T-helper 17 cell (primary cell): ENCODE measurements at regions not wholly inside any gene's neighbourhood (a gene's known extent, or its start where the extent isn't known, plus 50 kb on each side); places are given as distances from the start of the nearest gene placed in this dataset.

Experiments
- ATAC-seq: fragments of 150-1000 bp; cut with Tn5 transposase; 2 replicates; pipeline ENCODE4 v1.10.0; 2021; ENCODE audit warnings: mild to moderate bottlenecking, moderate library complexity
- DNase-seq, 3 donors: peaks; one replicate each; pipeline versions ENCODE4 v3.0.0 to v3.0.0-alpha.2; 2020 to 2021
- H3K9me3 ChIP-seq: one replicate; pipeline ENCODE4 v1.7.0; 2013; ENCODE audit warnings: low read length, mild to moderate bottlenecking; ENCODE audit not compliant: control insufficient read depth, poor library complexity, severe bottlenecking
- H3K27ac Mint-ChIP-seq: one replicate; pipeline ENCODE4 v1.8.0; 2022; ENCODE audit warnings: mild to moderate bottlenecking, moderate library complexity, mixed read lengths
- H3K27me3 Mint-ChIP-seq: one replicate; pipeline ENCODE4 v1.8.0; 2022; ENCODE audit warnings: mixed read lengths
- H3K36me3 Mint-ChIP-seq: one replicate; pipeline ENCODE4 v1.8.0; 2022; ENCODE audit warnings: low read depth, mixed read lengths
- H3K4me1 Mint-ChIP-seq: one replicate; pipeline ENCODE4 v1.8.0; 2022; ENCODE audit warnings: mild to moderate bottlenecking, mixed read lengths
- H3K4me3 Mint-ChIP-seq: one replicate; pipeline ENCODE4 v1.8.0; 2022; ENCODE audit warnings: mild to moderate bottlenecking, moderate library complexity, mixed read lengths

- H3K27me3 Mint-ChIP-seq: no peaks in the 10 kb centered on the region
- H3K36me3 Mint-ChIP-seq: no peaks in the 10 kb centered on the region
- H3K4me3 Mint-ChIP-seq: no peak overlapping the region
- no peak overlapping the region for H3K27ac Mint-ChIP-seq
- no peak for ATAC-seq
- no peak for DNase-seq
- no peaks in the 10 kb centered on the region for H3K4me1 Mint-ChIP-seq
- no peaks in the 10 kb centered on the region for H3K9me3 ChIP-seq
These were observed 148.2 kb upstream of the ADAMTS16 start for GRCh38 chr5:4991925-4992324.

- DNase-seq: no peak
- no peak overlapping the region for H3K27ac Mint-ChIP-seq
- H3K4me3 Mint-ChIP-seq: no peak overlapping the region
- H3K4me1 Mint-ChIP-seq: no peaks in the 10 kb centered on the region
- no peaks in the 10 kb centered on the region for H3K27me3 Mint-ChIP-seq
- no peaks in the 10 kb centered on the region for H3K36me3 Mint-ChIP-seq
- H3K9me3 ChIP-seq: no peaks in the 10 kb centered on the region
- no peak for ATAC-seq
These were observed 145.1 kb upstream of the ADAMTS16 start for GRCh38 chr5:4995014-4995413.

DNA sequence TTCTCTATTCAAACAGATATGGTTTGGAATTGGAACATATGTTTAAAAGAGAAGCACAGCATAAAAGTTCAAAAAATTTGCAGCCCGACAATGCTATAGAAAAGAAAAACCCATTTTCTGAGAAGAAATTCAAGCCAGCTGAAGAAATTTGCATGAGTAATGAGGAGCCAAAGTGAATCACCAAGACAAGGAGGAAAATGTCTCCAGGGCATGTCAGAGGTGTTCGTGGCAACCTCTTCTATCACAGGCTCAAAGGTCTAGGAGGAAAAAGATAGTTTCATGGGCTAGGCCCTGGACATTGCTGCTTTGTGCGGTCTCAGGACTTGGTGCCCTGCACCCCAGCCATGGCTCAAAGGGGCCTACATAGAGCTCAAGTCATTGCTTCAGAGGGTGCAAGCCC, 134.8 kb upstream of the ADAMTS16 start:
- Mint-ChIP-seq H3K36me3 (no peaks in the 10 kb centered on the region), H3K27me3 (no peaks in the 10 kb centered on the region), H3K27ac (no peak overlapping the region), H3K4me3 (no peak overlapping the region), H3K4me1 (no peaks in the 10 kb centered on the region)
- no peak for ATAC-seq
- H3K9me3 ChIP-seq: no peaks in the 10 kb centered on the region
- DNase-seq: no peak

- no peak overlapping the region for H3K27ac Mint-ChIP-seq
- no peak for ATAC-seq
- H3K36me3 Mint-ChIP-seq: no peaks in the 10 kb centered on the region
- no peaks in the 10 kb centered on the region for H3K4me1 Mint-ChIP-seq
- H3K27me3 Mint-ChIP-seq: no peaks in the 10 kb centered on the region
- H3K4me3 Mint-ChIP-seq: no peak overlapping the region
- H3K9me3 ChIP-seq: no peaks in the 10 kb centered on the region
- DNase-seq: no peak
These were observed 133.6 kb upstream of the ADAMTS16 start for GRCh38 chr5:5006548-5006947.

DNA sequence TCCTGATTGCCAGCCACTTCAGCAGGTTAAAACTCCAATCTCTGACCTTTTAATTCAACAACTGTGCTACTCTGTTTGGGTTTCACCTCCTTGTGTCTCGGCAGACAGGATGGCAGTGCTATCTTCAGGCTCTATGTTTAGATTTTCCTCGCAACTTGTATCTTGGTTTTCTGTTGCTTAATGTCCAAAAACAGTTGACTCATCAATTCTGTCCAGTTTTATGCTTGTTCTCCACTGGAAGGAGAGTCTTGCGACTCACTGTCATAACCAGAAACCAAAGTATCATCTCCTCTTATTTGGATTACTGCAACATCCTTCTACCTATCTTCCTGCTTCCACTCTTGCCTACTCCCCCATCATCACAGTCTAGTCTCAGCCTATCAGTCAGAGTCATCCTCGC, 130.9 kb upstream of the ADAMTS16 start:
- no peak for ATAC-seq
- no peaks in the 10 kb centered on the region for H3K9me3 ChIP-seq
- DNase-seq: no peak
- no peak overlapping the region for H3K4me3 Mint-ChIP-seq
- no peak overlapping the region for H3K27ac Mint-ChIP-seq
- no peaks in the 10 kb centered on the region for H3K4me1 Mint-ChIP-seq
- peaks cover under 1% of the 10 kb centered on the region for H3K27me3 Mint-ChIP-seq
- no peaks in the 10 kb centered on the region for H3K36me3 Mint-ChIP-seq

DNA sequence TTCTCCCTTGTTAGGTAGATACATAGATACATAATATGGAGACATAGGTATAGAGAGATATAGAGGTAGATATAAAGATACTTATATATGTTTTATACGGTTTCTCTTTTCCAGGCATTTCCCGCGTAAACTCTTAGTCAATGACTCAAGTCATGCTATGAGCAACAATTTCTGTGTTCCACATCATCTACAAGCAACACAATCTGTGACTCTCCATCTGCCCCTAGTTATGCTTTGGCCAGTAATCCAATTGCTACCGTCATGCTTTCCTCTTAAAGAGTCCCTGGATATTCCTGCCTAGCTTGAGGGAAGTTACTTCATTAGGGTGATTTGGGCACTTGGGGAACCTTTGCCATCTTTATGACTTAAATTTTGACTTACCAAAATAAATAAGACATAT, 129.0 kb upstream of the ADAMTS16 start:
- no peaks in the 10 kb centered on the region for H3K36me3 Mint-ChIP-seq
- H3K4me1 Mint-ChIP-seq: no peaks in the 10 kb centered on the region
- H3K27ac Mint-ChIP-seq: no peak overlapping the region
- peaks cover 5% of the 10 kb centered on the region for H3K27me3 Mint-ChIP-seq
- no peak for ATAC-seq
- no peaks in the 10 kb centered on the region for H3K9me3 ChIP-seq
- H3K4me3 Mint-ChIP-seq: no peak overlapping the region
- DNase-seq: no peak

DNA sequence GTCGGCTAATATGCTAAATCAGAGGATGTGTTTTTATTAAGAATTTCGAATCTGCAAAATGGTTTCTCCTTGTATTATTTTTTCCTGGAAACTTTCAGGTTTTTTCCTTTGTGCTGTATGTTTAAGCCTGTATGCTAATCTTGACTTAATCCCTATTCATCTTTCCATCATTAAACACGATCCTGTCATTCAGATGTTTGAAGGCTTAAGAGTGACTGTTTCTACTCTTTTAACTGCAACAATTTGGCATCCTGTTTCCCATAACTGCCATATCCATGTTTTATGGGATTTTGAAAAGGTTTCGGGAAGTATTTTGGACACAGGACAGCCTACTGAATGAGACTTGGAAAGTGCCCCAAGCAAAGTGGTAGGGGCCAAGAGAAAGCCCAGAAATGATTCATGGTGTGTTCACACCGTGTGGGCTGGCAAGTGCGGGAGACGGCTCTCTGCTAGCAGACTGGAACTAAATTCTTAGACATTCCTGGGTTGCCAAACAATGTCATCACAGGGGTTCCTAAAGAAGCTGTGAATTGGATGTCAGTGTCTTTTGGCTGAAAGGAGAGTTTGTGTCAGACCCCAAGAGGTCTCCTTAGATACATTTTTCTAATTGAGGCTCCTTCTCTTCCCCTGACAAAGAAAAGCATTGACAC, 125.4 kb upstream of the ADAMTS16 start:
- no peaks in the 10 kb centered on the region for H3K4me1 Mint-ChIP-seq
- peaks cover 7% of the 10 kb centered on the region for H3K27me3 Mint-ChIP-seq
- DNase-seq: no peak

DNA sequence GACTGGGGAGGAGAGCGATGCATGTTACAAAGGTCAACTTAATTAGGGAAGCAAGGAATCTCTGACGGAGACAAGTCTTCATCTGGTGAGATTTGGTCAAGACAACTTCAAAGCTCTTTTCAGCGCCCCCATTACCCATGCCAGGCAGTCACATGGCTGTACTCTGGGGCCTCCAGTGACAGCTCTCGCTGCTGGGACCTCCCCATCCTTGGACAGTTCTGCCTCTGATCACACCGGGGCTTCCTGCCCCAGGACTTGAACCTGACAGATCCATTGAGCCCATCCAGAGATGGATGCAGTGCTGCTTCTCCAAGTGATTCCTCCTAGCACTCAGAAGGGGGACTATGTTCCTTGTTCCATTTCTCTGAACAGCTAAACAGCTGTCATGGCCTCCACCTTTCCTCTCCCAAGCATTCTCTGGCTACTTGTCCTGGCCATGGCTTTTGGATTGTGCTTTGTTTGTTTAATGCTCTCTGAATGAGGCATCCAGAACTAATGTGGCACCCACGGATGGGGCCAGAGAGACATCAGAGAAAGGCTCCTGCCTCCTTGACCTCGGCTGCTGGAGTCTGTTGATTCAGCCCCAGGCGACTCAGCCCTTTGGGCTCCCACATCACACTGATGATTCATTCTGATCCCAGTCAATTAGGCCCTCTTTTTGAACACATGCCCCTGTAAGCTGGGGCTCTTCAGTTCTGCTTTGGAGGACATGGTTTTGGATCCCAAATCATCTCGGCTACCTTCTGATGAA, 122.1 kb upstream of the ADAMTS16 start:
- no peaks in the 10 kb centered on the region for H3K4me1 Mint-ChIP-seq
- DNase-seq (no peak), ATAC-seq (no peak)
- no peaks in the 10 kb centered on the region for H3K9me3 ChIP-seq
- H3K27me3 Mint-ChIP-seq: peaks cover 10% of the 10 kb centered on the region
- no peaks in the 10 kb centered on the region for H3K36me3 Mint-ChIP-seq
- no peak overlapping the region for H3K4me3 Mint-ChIP-seq
- no peak overlapping the region for H3K27ac Mint-ChIP-seq

More for the DNA sequence above, 125.4 kb upstream of the ADAMTS16 start:
- H3K4me3 Mint-ChIP-seq: no peak overlapping the region
- no peaks in the 10 kb centered on the region for H3K9me3 ChIP-seq
- no peak overlapping the region for H3K27ac Mint-ChIP-seq
- ATAC-seq: no peak
- H3K36me3 Mint-ChIP-seq: no peaks in the 10 kb centered on the region

DNA sequence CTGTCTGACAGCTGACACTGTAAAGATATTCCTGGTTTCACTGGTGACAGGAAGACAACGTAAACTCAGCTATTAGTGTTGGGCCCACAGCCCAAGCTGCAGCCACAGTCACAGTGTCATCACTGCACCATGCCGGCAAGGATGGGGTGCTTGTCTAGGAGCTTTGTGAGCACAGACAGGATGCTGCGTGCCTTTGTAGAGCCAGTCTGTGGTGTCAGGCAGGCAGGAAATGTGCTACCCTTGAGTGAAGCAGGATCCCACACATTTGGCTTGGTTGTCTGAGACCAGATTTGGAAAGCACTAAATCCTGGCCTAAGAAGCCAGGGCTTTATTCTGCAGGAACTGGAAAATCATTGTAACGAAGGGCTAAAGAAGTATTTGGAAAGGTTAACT, 121.6 kb upstream of the ADAMTS16 start:
- ATAC-seq (no peak), DNase-seq (no peak)
- Mint-ChIP-seq H3K36me3 (no peaks in the 10 kb centered on the region), H3K4me1 (no peaks in the 10 kb centered on the region), H3K27ac (no peak overlapping the region), H3K27me3 (peaks cover 10% of the 10 kb centered on the region), H3K4me3 (no peak overlapping the region)
- no peaks in the 10 kb centered on the region for H3K9me3 ChIP-seq

GRCh38 chr5:5021436-5021835, 118.7 kb upstream of the ADAMTS16 start:
- DNase-seq (no peak), ATAC-seq (no peak)
- Mint-ChIP-seq H3K4me1 (no peaks in the 10 kb centered on the region), H3K27me3 (peaks cover 5% of the 10 kb centered on the region), H3K27ac (no peak overlapping the region), H3K4me3 (no peak overlapping the region), H3K36me3 (no peaks in the 10 kb centered on the region)
- H3K9me3 ChIP-seq: no peaks in the 10 kb centered on the region

DNA sequence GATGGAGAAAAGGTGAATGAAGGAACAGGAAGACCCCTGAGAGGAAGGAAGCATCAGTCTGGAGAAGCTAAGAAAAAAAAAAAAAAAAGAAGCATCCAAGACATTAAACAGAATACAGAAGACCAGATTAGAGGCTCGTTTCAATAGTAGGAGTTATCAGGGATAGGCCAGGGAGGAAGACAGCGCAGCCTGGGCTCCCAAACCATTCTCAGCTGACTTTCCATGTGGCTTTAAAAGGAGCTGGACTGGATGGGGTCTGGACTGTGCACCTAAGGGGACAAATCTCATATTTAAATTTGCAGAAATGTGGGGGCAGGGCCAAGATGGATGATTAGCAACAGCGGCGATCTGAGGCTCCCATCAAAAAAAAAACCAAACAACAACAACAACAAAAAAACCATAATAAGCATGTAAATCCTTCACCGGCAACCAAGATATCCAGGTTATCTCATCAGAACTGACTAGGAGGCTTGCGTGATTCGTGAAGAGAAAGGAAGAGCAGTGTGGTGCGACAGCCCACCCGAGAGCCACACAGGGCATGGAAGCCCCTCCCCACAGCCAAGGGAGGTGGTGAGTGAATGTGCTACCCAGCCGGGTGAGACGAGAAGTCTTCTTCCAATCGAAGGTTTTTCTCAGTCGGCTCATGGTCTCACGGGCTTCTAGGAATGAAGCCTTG, 114.9 kb upstream of the ADAMTS16 start:
- no peaks in the 10 kb centered on the region for H3K4me1 Mint-ChIP-seq
- H3K9me3 ChIP-seq: no peaks in the 10 kb centered on the region
- no peaks in the 10 kb centered on the region for H3K36me3 Mint-ChIP-seq
- no peaks in the 10 kb centered on the region for H3K27me3 Mint-ChIP-seq
- DNase-seq (no peak), ATAC-seq (no peak)
- peak overlapping the region; percentile 5 for H3K4me3 Mint-ChIP-seq
- no peak overlapping the region for H3K27ac Mint-ChIP-seq

DNA sequence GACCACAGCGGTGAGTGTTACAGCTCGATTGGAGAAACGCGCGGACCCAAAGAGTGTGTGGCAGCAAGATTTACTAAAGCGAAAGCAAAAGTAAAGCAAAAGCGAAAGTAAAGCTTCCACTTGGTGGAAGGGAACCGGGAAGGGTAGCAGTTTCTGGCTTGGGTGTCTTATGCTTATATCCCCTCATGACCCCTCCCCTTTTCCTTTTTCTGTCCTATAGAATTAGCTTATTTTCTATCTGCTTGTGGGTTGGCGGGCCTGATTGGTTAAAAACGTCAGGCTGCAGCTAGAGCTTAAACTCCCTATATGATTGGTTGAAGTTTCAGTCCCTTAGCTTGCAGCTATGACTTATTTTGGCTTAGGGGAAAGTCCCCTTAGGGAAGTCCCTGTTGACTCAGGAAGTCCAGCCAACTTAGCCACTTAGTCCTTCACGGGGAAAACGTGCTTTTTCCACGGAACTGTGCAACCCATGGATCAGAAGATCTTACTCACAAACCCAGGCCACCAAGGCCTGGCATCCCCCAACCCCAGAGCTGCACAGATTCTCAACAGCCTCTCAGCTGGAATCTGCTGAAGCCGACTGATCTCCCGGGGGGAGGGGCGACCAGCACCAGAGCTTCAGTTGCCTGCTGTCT, 114.2 kb upstream of the ADAMTS16 start:
- no peaks in the 10 kb centered on the region for H3K9me3 ChIP-seq
- no peaks in the 10 kb centered on the region for H3K27me3 Mint-ChIP-seq
- H3K36me3 Mint-ChIP-seq: no peaks in the 10 kb centered on the region
- no peak overlapping the region for H3K4me3 Mint-ChIP-seq
- H3K4me1 Mint-ChIP-seq: no peaks in the 10 kb centered on the region
- H3K27ac Mint-ChIP-seq: no peak overlapping the region
- no peak for DNase-seq
- no peak for ATAC-seq

DNA sequence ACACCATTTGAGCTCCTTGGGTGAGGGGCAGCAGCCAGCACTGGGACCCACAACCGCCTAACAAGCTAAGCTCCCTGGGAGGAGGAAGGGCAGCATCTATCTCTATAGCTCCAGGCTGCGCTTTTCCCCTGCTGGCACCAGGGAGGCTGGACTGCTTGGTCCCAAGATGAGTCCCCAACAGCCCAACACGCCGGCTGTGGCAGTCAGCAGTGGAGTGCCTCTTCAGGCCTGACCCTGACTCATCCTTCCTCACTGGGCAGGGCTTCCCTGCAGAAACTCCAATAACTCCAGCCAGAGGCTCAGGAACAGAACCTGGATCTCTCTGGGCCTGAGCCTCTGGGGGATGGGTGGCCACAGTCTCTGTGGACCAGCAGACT, 113.7 kb upstream of the ADAMTS16 start:
- H3K9me3 ChIP-seq: no peaks in the 10 kb centered on the region
- no peaks in the 10 kb centered on the region for H3K4me1 Mint-ChIP-seq
- no peak overlapping the region for H3K4me3 Mint-ChIP-seq
- no peak for ATAC-seq
- H3K36me3 Mint-ChIP-seq: no peaks in the 10 kb centered on the region
- no peak for DNase-seq
- H3K27me3 Mint-ChIP-seq: no peaks in the 10 kb centered on the region
- H3K27ac Mint-ChIP-seq: no peak overlapping the region
